ENCODE measurements at regions not wholly inside any gene's neighbourhood (a gene's known extent, or its start where the extent isn't known, plus 50 kb on each side); places are given as distances from the start of the nearest gene placed in this dataset.

DNA sequence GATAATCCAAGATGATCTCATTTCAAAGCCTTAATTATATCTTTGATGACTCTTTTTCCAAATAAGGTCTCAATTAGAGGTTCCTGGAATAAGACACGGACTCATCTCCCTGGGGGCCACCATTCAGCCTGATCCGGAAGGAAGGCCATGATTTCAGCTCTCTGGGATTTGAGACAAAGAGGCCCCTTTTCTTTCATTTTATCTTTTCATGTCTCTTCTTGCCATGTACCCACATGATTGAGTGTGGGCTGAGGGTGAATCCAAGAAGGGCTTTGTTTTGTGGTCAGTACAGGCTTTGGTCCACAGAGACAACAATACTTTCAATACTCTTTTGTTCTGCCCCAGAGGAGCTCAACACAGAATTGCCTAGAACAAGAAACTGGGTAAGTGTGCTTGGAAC is 261.2 kb downstream of the TRIML1 start:
- TF ChIP-seq, protein P1, sequence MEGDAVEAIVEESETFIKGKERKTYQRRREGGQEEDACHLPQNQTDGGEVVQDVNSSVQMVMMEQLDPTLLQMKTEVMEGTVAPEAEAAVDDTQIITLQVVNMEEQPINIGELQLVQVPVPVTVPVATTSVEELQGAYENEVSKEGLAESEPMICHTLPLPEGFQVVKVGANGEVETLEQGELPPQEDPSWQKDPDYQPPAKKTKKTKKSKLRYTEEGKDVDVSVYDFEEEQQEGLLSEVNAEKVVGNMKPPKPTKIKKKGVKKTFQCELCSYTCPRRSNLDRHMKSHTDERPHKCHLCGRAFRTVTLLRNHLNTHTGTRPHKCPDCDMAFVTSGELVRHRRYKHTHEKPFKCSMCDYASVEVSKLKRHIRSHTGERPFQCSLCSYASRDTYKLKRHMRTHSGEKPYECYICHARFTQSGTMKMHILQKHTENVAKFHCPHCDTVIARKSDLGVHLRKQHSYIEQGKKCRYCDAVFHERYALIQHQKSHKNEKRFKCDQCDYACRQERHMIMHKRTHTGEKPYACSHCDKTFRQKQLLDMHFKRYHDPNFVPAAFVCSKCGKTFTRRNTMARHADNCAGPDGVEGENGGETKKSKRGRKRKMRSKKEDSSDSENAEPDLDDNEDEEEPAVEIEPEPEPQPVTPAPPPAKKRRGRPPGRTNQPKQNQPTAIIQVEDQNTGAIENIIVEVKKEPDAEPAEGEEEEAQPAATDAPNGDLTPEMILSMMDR (IDR thresholded peaks at IDR 0.05), result no peak
- TF ChIP-seq POLR2A (IDR thresholded peaks at IDR 0.05), result no peak
